ENCODE measurements at regions not wholly inside any gene's neighbourhood (a gene's known extent, or its start where the extent isn't known, plus 50 kb on each side); places are given as distances from the start of the nearest gene placed in this dataset.

DNA sequence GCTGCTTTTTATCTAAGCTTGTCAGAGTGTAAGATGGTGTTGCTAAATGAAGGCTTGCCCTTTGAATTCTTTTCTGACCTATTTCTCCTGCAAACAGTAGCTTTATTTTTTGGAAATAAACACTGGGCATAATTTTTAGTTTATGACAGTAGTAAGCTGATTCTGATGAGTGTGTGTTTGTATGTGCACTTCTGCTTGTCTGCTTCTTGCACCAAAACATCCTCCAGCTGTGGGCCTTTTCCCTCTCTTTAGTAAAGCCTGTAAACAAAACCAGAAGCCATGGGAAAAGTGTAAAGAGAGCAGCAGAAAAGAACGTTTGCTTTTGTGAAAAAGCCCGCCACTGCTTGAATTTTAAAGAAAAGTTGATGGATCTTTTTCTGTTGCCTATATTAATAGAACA lies 136.4 kb upstream of the IL12A start:
- Histone ChIP-seq H2AFZ (ENCODE audit: low read depth, low read length, severe bottlenecking) (no peak overlapping the region), H3K4me3 (ENCODE audit: insufficient read depth, low read length, poor library complexity, severe bottlenecking) (no peak overlapping the region), H3K9me2 (replicated peaks; ENCODE audit: insufficient read depth, low read length) (no peaks in the 10 kb centered on the region), H3K79me2 (ENCODE audit: insufficient read depth, low read length) (no peaks in the 10 kb centered on the region), H3K9ac (ENCODE audit: low read length) (no peak overlapping the region), H3K27me3 (ENCODE audit: low read length) (no peaks in the 10 kb centered on the region), H3K4me2 (ENCODE audit: low read depth, low read length, poor library complexity, severe bottlenecking) (no peak overlapping the region), H3F3A (ENCODE audit: insufficient read depth) (no peaks in the 10 kb centered on the region), H3K9me3 (ENCODE audit: insufficient read depth, low read length) (no peaks in the 10 kb centered on the region), H4K20me1 (ENCODE audit: low read depth, low read length) (no peaks in the 10 kb centered on the region), H3K36me3 (ENCODE audit: low read length) (no peaks in the 10 kb centered on the region), H3K27ac (ENCODE audit: low read depth, low read length) (no peak overlapping the region)
- TF ChIP-seq, protein P1, sequence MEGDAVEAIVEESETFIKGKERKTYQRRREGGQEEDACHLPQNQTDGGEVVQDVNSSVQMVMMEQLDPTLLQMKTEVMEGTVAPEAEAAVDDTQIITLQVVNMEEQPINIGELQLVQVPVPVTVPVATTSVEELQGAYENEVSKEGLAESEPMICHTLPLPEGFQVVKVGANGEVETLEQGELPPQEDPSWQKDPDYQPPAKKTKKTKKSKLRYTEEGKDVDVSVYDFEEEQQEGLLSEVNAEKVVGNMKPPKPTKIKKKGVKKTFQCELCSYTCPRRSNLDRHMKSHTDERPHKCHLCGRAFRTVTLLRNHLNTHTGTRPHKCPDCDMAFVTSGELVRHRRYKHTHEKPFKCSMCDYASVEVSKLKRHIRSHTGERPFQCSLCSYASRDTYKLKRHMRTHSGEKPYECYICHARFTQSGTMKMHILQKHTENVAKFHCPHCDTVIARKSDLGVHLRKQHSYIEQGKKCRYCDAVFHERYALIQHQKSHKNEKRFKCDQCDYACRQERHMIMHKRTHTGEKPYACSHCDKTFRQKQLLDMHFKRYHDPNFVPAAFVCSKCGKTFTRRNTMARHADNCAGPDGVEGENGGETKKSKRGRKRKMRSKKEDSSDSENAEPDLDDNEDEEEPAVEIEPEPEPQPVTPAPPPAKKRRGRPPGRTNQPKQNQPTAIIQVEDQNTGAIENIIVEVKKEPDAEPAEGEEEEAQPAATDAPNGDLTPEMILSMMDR (IDR thresholded peaks at IDR 0.05; ENCODE audit: insufficient read depth, low read length, poor library complexity, severe bottlenecking) = no peak
- TF ChIP-seq EZH2phosphoT487 (conservative IDR thresholded peaks at IDR 0.05; ENCODE audit: low read length) = no peak

DNA sequence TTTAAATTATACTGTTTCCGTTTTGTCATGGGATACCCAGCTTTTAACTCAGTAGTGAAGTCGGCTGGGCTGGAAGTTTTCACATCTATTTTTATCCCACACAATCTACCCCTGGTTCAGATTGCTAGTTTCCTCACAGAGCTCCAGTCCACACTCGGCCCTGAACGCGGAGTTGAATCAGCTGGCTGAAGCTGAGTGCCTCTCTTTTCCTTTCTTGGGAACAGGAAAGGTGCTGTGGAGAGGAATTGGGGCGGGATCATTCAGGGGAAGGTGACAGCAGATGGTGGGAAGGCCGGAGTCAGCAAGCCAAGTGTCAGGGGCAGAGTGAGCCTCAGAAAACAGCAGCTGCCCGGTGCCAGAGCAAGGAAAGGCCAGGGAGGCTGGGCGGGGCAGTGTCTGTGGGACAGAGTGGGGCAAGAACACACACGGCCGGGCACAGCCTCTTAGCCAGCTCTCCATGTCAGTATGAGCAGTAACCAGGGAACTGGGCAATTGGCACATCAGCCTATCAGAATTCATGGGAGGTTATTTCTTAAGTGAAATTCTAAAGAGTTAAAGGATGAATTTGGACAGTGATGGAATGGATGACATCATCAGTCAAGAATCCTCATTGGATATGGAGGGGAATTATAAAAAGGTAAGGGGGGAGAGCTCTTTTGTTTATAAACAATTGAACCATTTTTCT lies 135.7 kb upstream of the IL12A start:
- Histone ChIP-seq H2AFZ (ENCODE audit: low read depth, low read length, severe bottlenecking) (no peak overlapping the region), H3F3A (ENCODE audit: insufficient read depth) (no peaks in the 10 kb centered on the region), H3K27me3 (ENCODE audit: low read length) (no peaks in the 10 kb centered on the region), H3K4me2 (ENCODE audit: low read depth, low read length, poor library complexity, severe bottlenecking) (no peak overlapping the region), H3K36me3 (ENCODE audit: low read length) (no peaks in the 10 kb centered on the region), H3K27ac (ENCODE audit: low read depth, low read length) (no peak overlapping the region), H4K20me1 (ENCODE audit: low read depth, low read length) (no peaks in the 10 kb centered on the region), H3K4me3 (ENCODE audit: insufficient read depth, low read length, poor library complexity, severe bottlenecking) (no peak overlapping the region), H3K79me2 (ENCODE audit: insufficient read depth, low read length) (no peaks in the 10 kb centered on the region), H3K9me3 (ENCODE audit: insufficient read depth, low read length) (no peaks in the 10 kb centered on the region), H3K9me2 (replicated peaks; ENCODE audit: insufficient read depth, low read length) (no peaks in the 10 kb centered on the region), H3K9ac (ENCODE audit: low read length) (no peak overlapping the region)
- TF ChIP-seq, protein P1 (IDR thresholded peaks at IDR 0.05; ENCODE audit: insufficient read depth, low read length, poor library complexity, severe bottlenecking) = no peak
- TF ChIP-seq EZH2phosphoT487 (conservative IDR thresholded peaks at IDR 0.05; ENCODE audit: low read length) = no peak

DNA sequence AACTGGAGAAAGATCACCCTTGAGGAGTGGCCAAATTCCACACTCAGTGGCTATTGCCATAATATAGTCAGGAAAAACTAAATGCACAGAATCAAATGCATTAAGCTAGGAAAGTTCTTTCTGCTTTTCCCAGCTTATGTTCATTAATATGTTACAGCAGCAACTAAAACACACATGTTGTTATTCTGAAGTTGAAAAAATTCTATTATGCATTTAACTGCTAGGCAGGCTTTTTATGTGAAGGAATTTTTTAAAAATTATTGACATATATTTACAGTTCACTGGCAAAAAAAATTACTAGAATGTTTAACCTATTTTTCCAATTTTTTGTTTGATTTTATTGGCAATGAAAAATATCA lies 135.2 kb upstream of the IL12A start:
- Histone ChIP-seq H2AFZ (ENCODE audit: low read depth, low read length, severe bottlenecking) (no peak overlapping the region), H3K9ac (ENCODE audit: low read length) (no peak overlapping the region), H3K4me2 (ENCODE audit: low read depth, low read length, poor library complexity, severe bottlenecking) (no peak overlapping the region), H3K27me3 (ENCODE audit: low read length) (no peaks in the 10 kb centered on the region), H3K4me3 (ENCODE audit: insufficient read depth, low read length, poor library complexity, severe bottlenecking) (no peak overlapping the region), H3K9me2 (replicated peaks; ENCODE audit: insufficient read depth, low read length) (no peaks in the 10 kb centered on the region), H3K79me2 (ENCODE audit: insufficient read depth, low read length) (no peaks in the 10 kb centered on the region), H3K9me3 (ENCODE audit: insufficient read depth, low read length) (no peaks in the 10 kb centered on the region), H4K20me1 (ENCODE audit: low read depth, low read length) (no peaks in the 10 kb centered on the region), H3K27ac (ENCODE audit: low read depth, low read length) (no peak overlapping the region), H3K36me3 (ENCODE audit: low read length) (no peaks in the 10 kb centered on the region), H3F3A (ENCODE audit: insufficient read depth) (no peaks in the 10 kb centered on the region)
- TF ChIP-seq, protein P1 (IDR thresholded peaks at IDR 0.05; ENCODE audit: insufficient read depth, low read length, poor library complexity, severe bottlenecking) = no peak
- no peak for TF ChIP-seq EZH2phosphoT487 (conservative IDR thresholded peaks at IDR 0.05; ENCODE audit: low read length)

Measured in SU-DHL-6 (cell line).